NCI-H748 (cell line): ENCODE measurements at regions not wholly inside any gene's neighbourhood (a gene's known extent, or its start where the extent isn't known, plus 50 kb on each side); places are given as distances from the start of the nearest gene placed in this dataset.
A peak's percentile ranks its signal among the peaks of the same experiment; 100 is the strongest.
"Not testable (repeated sequence)": the region's sequence is repeated elsewhere in the genome, so short reads cannot be mapped to it uniquely, and the experiment has no call there.

Experiments
- DNase-seq: peaks from one replicate; lab custom pipeline; 2025; ENCODE audit not compliant: unreplicated experiment; lab: John Stamatoyannopoulos, UW

- DNase-seq: peak; percentile 76
Measured at GRCh38 chrX:125378205-125378604, 58.5 kb downstream of the TEX13C start.

- DNase-seq: peak; percentile 76
Measured at GRCh38 chrX:125378770-125379169, 59.1 kb downstream of the TEX13C start.

- DNase-seq: no peak
Measured at GRCh38 chrX:125382148-125382628, 62.5 kb downstream of the TEX13C start.

GRCh38 chrX:125382889-125383288, 63.2 kb downstream of the TEX13C start:
- no peak for DNase-seq

- no peak for DNase-seq
Measured at GRCh38 chrX:125384867-125385266, 65.2 kb downstream of the TEX13C start.

GRCh38 chrX:125387945-125388344, 68.3 kb downstream of the TEX13C start:
- DNase-seq: no peak

GRCh38 chrX:125394449-125394848, 74.8 kb downstream of the TEX13C start:
- DNase-seq: no peak

- no peak for DNase-seq
Measured at GRCh38 chrX:125395626-125396025, 76.0 kb downstream of the TEX13C start.

GRCh38 chrX:125398959-125399440, 79.3 kb downstream of the TEX13C start:
- no peak for DNase-seq

- no peak for DNase-seq
Measured at GRCh38 chrX:125402807-125403206, 83.1 kb downstream of the TEX13C start.

- DNase-seq: no peak
Measured at GRCh38 chrX:125404667-125405160, 85.0 kb downstream of the TEX13C start.

GRCh38 chrX:125405339-125405738, 85.7 kb downstream of the TEX13C start:
- DNase-seq: no peak

GRCh38 chrX:125407314-125407713, 87.6 kb downstream of the TEX13C start:
- DNase-seq: no peak

- no peak for DNase-seq
Measured at GRCh38 chrX:125420809-125421208, 101.1 kb downstream of the TEX13C start.

- DNase-seq: no peak
Measured at GRCh38 chrX:125422986-125423385, 103.3 kb downstream of the TEX13C start.

GRCh38 chrX:125424536-125424935, 104.9 kb downstream of the TEX13C start:
- no peak for DNase-seq

GRCh38 chrX:125436855-125437254, 117.2 kb downstream of the TEX13C start:
- DNase-seq: peak; percentile 48

GRCh38 chrX:125439194-125439849, 119.7 kb downstream of the TEX13C start:
- no peak for DNase-seq

GRCh38 chrX:125444659-125445058, 125.0 kb downstream of the TEX13C start:
- DNase-seq: no peak

GRCh38 chrX:125475482-125475881, 155.8 kb downstream of the TEX13C start:
- no peak for DNase-seq

GRCh38 chrX:125492439-125492838, 172.8 kb downstream of the TEX13C start:
- DNase-seq: no peak

GRCh38 chrX:125493004-125493403, 173.3 kb downstream of the TEX13C start:
- not testable (repeated sequence) for DNase-seq

GRCh38 chrX:125497667-125498066, 178.0 kb downstream of the TEX13C start:
- no peak for DNase-seq
